ENCODE measurements at regions not wholly inside any gene's neighbourhood (a gene's known extent, or its start where the extent isn't known, plus 50 kb on each side); places are given as distances from the start of the nearest gene placed in this dataset.

- ATAC-seq (no peak), DNase-seq (no peak)
- intact Hi-C loops (cut with DNase I, micrococcal nuclease): no loop called here
Observed at GRCh38 chr17:14004927-14005620, 64.2 kb upstream of the COX10 start.

- ATAC-seq: no peak
- intact Hi-C loops (cut with DNase I, micrococcal nuclease): no loop called here
- DNase-seq: no peak
Observed at GRCh38 chr17:14006249-14006942, 62.9 kb upstream of the COX10 start.

- ATAC-seq: no peak
- intact Hi-C loops (cut with DNase I, micrococcal nuclease): no loop called here
Observed at GRCh38 chr17:14007951-14008350, 61.4 kb upstream of the COX10 start.

DNA sequence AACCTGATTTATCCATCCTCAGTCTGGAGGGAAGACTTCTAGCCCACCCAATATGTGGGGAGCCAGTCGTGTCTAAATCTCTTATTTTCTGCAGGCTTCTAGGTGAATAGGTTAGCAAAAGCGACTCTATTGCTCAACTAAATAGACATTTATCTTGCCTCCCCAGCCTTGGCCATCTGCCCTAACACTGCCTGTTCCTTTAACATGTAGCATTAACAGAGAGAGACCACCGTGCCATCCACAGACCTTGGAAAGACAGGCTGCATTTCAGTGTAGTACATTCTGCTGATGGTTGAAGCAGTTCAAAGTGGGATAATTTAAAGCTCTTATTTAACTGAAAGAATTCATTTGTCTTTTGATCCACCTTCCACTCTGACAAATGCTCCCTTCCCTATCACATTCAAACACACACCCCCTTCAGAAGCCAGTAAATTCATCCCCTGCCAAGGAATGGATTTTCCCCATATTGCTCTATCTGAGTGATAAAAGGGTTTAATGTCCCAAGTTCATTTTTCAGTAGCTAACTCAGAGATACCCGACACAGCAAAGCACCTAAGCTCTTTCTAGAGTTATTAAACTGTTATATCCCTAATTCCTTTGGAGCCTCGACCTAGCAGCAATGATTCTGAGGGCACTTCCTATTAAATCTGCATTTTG, 58.1 kb upstream of the COX10 start:
- intact Hi-C loops (cut with DNase I, micrococcal nuclease): no loop called here
- no peak for DNase-seq
- no peak for ATAC-seq

More at GRCh38 chr17:14007951-14008350, 61.4 kb upstream of the COX10 start:
- DNase-seq: no peak

DNA sequence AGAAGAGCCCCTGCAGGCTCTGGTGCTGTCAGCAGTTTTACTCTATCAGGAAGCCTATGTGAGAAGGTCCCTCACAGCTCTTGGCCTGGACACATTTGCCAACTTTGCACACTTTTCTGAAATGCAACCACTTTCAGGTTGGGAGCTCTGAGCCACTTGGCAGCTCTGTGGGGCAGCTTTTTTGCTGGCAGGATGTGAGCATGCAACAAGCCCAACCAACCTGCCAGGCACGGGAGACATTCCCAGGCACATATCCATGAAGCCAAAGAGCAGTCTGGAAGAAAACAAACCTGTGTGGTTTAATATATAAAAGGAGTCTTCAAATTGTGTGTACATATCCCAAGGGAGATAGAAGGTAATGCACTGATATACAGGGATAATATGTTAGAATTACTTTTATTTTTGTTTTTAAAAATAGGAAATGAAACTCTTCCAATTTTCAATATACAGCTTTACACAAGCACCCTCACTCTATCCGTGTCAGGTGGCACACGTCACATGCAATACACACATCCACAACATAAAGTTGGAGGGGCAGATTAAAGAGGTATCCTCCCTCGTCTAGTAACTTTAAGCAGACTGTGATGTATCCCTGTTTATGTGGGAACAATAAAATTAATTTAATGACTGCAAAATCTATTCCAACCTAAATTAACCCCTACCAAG, 57.4 kb upstream of the COX10 start:
- intact Hi-C loops (cut with DNase I, micrococcal nuclease): no loop called here
- ATAC-seq: no peak
- DNase-seq: no peak

DNA sequence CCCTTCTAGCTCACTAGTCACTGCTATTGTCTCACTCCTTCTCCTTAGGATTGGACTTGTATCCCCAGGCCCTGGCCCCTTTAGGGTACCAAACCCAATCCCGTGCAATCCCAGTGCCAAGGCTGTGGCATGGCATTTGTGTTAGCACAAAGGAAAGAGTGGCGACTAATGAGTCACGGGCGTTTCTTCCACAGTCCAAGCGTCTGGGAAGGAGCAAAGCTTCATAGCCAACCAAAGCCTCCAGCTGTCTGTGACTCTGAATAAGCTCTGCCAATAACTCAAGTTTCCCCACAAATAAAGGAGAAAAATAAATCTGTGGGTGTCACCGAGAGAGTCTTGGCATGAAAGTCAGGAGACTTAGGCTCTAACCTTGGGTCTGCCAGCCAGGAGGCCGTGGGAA, 54.6 kb upstream of the COX10 start:
- intact Hi-C loops (cut with DNase I, micrococcal nuclease): no loop called here
- ATAC-seq: no peak
- no peak for DNase-seq

DNA sequence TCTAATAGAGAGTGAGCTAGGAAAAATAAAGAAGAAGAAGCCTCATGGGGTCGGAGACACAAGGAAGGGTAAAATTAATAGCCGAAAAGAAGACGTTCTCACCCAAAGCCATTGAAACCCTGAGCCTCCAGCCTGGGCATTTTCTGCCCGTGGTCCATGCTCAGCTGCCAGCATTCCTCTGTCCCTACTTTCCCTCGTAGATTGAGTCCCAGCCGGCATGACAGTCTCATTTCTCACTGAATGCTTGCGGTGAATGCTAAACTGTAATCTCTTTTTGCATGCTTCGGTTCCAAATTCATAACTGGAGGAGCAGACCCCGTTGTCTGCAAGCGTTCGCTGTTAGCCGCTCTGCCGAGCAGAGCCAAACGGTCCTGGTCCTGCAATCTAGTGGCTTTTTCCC, 54.0 kb upstream of the COX10 start:
- intact Hi-C loops (cut with DNase I, micrococcal nuclease): no loop called here
- DNase-seq: no peak
- no peak for ATAC-seq

DNA sequence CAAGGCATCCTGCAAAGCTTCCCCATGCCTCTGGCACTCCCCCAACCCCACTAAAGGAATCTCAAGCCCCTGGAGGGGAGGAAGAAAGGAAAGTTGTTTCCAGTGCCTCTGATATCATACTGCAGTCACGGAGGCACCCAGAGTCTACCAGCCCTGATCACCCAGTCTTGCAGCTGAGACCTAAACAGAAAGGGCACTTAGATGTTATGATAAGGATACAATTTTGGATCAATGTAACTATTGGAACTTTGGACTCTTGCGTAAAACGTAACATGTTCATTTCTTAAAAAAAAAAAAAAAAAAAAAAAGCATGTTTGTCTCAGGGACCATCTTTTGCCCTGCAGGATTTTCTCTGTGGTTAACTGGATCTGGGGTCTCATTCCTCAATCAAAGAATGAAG, 52.4 kb upstream of the COX10 start:
- intact Hi-C loops (cut with DNase I, micrococcal nuclease): no loop called here
- no peak for ATAC-seq

DNA sequence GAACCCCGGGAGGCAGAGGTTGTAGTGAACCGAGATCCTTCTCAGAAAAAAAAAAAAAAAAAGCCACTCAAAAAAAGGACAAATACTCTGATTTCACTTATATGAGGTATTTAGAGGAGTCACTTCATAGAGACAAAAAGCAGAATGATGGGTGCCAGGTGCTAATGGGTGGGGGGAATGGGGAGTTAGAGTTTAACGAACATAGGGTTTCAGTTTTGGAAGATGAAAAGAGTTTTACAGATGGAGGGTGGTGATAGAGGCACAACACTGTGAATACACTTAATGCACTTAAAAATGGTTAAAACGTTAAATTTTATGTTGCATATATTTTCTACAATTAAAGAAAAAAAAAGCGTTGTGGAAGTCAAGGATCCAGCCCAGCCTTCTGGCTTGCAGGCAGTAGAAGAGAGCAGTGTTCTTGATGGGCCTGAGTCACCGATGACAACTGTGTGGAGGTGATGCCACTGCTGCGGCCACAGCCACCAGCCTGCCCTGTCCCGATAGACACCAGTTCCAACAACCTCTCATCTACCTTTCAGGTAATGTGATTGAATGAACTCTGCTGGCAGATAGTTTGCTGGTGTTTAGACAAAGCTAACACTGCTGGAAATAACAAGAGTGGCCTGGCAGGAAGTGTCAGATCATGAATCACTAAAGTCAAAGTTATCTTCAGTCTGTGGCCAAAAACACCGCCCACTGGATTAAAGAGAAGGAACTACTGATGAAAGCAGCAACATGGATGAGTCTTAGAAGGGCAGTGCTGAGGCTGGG, 49.9 kb upstream of the COX10 start:
- intact Hi-C loops (cut with DNase I, micrococcal nuclease): no loop called here
- DNase-seq (no peak), ATAC-seq (no peak)

More for the DNA sequence above, 52.4 kb upstream of the COX10 start:
- DNase-seq: no peak

Measured in left colon (tissue), 2 donors.